Astrocyte (in vitro differentiated cells and primary cell): ENCODE measurements at regions not wholly inside any gene's neighbourhood (a gene's known extent, or its start where the extent isn't known, plus 50 kb on each side); places are given as distances from the start of the nearest gene placed in this dataset.
A peak's percentile ranks its signal among the peaks of the same experiment; 100 is the strongest.

Experiments
- DNase-seq: peaks from one replicate; pipeline ENCODE4 v3.0.0-alpha.2; 2010; ENCODE audit warnings: low read depth
- FAIRE-seq: peaks from 2 replicates; lab custom pipeline; 2011; peaks lifted over from hg19 to GRCh38; lab: Jason Lieb, UNC
- H2AFZ ChIP-seq: 2 replicates; pipeline ENCODE4 v1.6.0; 2012; ENCODE audit warnings: low read depth, low read length, inconsistent platforms
- H3K27ac ChIP-seq: 2 replicates; pipeline ENCODE4 v1.5.1; 2011; ENCODE audit warnings: low read depth, low read length, inconsistent platforms
- H3K27me3 ChIP-seq: 2 replicates; pipeline ENCODE4 v1.6.0; 2011; ENCODE audit warnings: low read length, inconsistent platforms; ENCODE audit not compliant: insufficient read depth
- H3K36me3 ChIP-seq: 2 replicates; pipeline ENCODE4 v1.5.1; 2011; ENCODE audit warnings: low read length, inconsistent platforms; ENCODE audit not compliant: insufficient read depth
- H3K4me1 ChIP-seq: 2 replicates; pipeline ENCODE4 v1.5.1; 2011; ENCODE audit warnings: low read length, inconsistent platforms; ENCODE audit not compliant: insufficient read depth
- H3K4me2 ChIP-seq: 2 replicates; pipeline ENCODE4 v1.6.0; 2012; ENCODE audit warnings: low read length, inconsistent platforms
- H3K4me3 ChIP-seq: 2 replicates; pipeline ENCODE4 v1.5.1; 2011; ENCODE audit warnings: low read depth, mild to moderate bottlenecking, low read length, inconsistent platforms; ENCODE audit not compliant: insufficient read depth
- H3K79me2 ChIP-seq: 2 replicates; pipeline ENCODE4 v1.6.0; 2012; ENCODE audit warnings: mild to moderate bottlenecking, low read length, inconsistent platforms; ENCODE audit not compliant: insufficient read depth
- H3K9ac ChIP-seq: 2 replicates; pipeline ENCODE4 v1.6.0; 2012; ENCODE audit warnings: mild to moderate bottlenecking, low read length, inconsistent platforms
- H3K9me3 ChIP-seq: 2 replicates; pipeline ENCODE4 v1.5.1; 2012; ENCODE audit warnings: low read depth, mild to moderate bottlenecking, low read length, inconsistent platforms; ENCODE audit not compliant: insufficient read depth
- H4K20me1 ChIP-seq: 2 replicates; pipeline ENCODE4 v1.6.0; 2012; ENCODE audit warnings: low read length, inconsistent platforms; ENCODE audit not compliant: insufficient read depth
- H3K27ac Mint-ChIP-seq: one replicate; pipeline ENCODE4 v1.8.0; 2021; ENCODE audit warnings: mild to moderate bottlenecking, mixed read lengths; ENCODE audit not compliant: unreplicated experiment
- H3K27me3 Mint-ChIP-seq: one replicate; pipeline ENCODE4 v1.8.0; 2021; ENCODE audit warnings: low read depth, mixed read lengths; ENCODE audit not compliant: unreplicated experiment
- H3K36me3 Mint-ChIP-seq: one replicate; pipeline ENCODE4 v1.8.0; 2021; ENCODE audit warnings: low read depth, mixed read lengths; ENCODE audit not compliant: unreplicated experiment
- H3K4me1 Mint-ChIP-seq: one replicate; pipeline ENCODE4 v1.8.0; 2021; ENCODE audit warnings: low read depth, mixed read lengths; ENCODE audit not compliant: unreplicated experiment
- H3K4me3 Mint-ChIP-seq: one replicate; pipeline ENCODE4 v1.8.0; 2021; ENCODE audit warnings: mild to moderate bottlenecking, moderate library complexity, mixed read lengths; ENCODE audit not compliant: unreplicated experiment
- H3K9me3 Mint-ChIP-seq: one replicate; pipeline ENCODE4 v1.8.0; 2021; ENCODE audit warnings: mild to moderate bottlenecking, mixed read lengths; ENCODE audit not compliant: unreplicated experiment
- CTCF ChIP-seq: IDR thresholded peaks from 2 replicates; pipeline ENCODE4 v1.5.1; 2011; ENCODE audit warnings: low read depth, mild to moderate bottlenecking, inconsistent platforms, low read length, moderate library complexity; ENCODE audit not compliant: insufficient read depth
- EZH2 ChIP-seq: IDR thresholded peaks from 2 replicates; pipeline ENCODE4 v1.6.1; 2012; ENCODE audit warnings: mild to moderate bottlenecking, low read length, inconsistent platforms; ENCODE audit not compliant: insufficient read depth

- no peaks in the 10 kb centered on the region for H3K36me3 Mint-ChIP-seq
- no peaks in the 10 kb centered on the region for H3K4me1 Mint-ChIP-seq
- no peak overlapping the region for H3K4me3 ChIP-seq
- H3K79me2 ChIP-seq, result no peaks in the 10 kb centered on the region
- H2AFZ ChIP-seq, result no peak overlapping the region
- no peaks in the 10 kb centered on the region for H3K9me3 ChIP-seq
- no peaks in the 10 kb centered on the region for H3K9me3 Mint-ChIP-seq
- no peaks in the 10 kb centered on the region for H3K27me3 Mint-ChIP-seq
- DNase-seq, result no peak
- H4K20me1 ChIP-seq, result no peaks in the 10 kb centered on the region
- no peak overlapping the region for H3K9ac ChIP-seq
- no peak overlapping the region for H3K27ac ChIP-seq
- no peaks in the 10 kb centered on the region for H3K36me3 ChIP-seq
- H3K27me3 ChIP-seq, result no peaks in the 10 kb centered on the region
- H3K27ac Mint-ChIP-seq, result no peak overlapping the region
- no peak overlapping the region for H3K4me2 ChIP-seq
- H3K4me1 ChIP-seq, result no peaks in the 10 kb centered on the region
- peak; percentile 26 for FAIRE-seq
- TF ChIP-seq CTCF (no peak), EZH2 (no peak)
- no peak overlapping the region for H3K4me3 Mint-ChIP-seq
Observed at GRCh38 chrX:113933931-113934330, 650.0 kb upstream of the HTR2C start.

GRCh38 chrX:113929004-113929403, 654.9 kb upstream of the HTR2C start:
- no peak overlapping the region for H3K4me3 ChIP-seq
- DNase-seq (peak; percentile 5), FAIRE-seq (peak; percentile 98)
- no peaks in the 10 kb centered on the region for H3K79me2 ChIP-seq
- no peaks in the 10 kb centered on the region for H4K20me1 ChIP-seq
- no peak overlapping the region for H2AFZ ChIP-seq
- no peak overlapping the region for H3K27ac ChIP-seq
- Mint-ChIP-seq H3K4me3 (no peak overlapping the region), H3K27me3 (no peaks in the 10 kb centered on the region), H3K4me1 (no peaks in the 10 kb centered on the region), H3K36me3 (no peaks in the 10 kb centered on the region), H3K27ac (no peak overlapping the region), H3K9me3 (no peaks in the 10 kb centered on the region)
- TF ChIP-seq EZH2 (no peak), CTCF (peak; percentile 32)
- no peaks in the 10 kb centered on the region for H3K36me3 ChIP-seq
- no peak overlapping the region for H3K9ac ChIP-seq
- H3K27me3 ChIP-seq, result no peaks in the 10 kb centered on the region
- no peak overlapping the region for H3K4me2 ChIP-seq
- H3K4me1 ChIP-seq, result no peaks in the 10 kb centered on the region
- no peaks in the 10 kb centered on the region for H3K9me3 ChIP-seq

- TF ChIP-seq CTCF (no peak), EZH2 (no peak)
- Mint-ChIP-seq H3K27ac (no peak overlapping the region), H3K36me3 (no peaks in the 10 kb centered on the region), H3K27me3 (no peaks in the 10 kb centered on the region), H3K9me3 (no peaks in the 10 kb centered on the region), H3K4me1 (no peaks in the 10 kb centered on the region), H3K4me3 (no peak overlapping the region)
- Histone ChIP-seq H4K20me1 (no peaks in the 10 kb centered on the region), H3K36me3 (no peaks in the 10 kb centered on the region), H2AFZ (no peak overlapping the region), H3K4me3 (no peak overlapping the region), H3K9ac (no peak overlapping the region), H3K4me1 (no peaks in the 10 kb centered on the region), H3K27ac (no peak overlapping the region), H3K27me3 (no peaks in the 10 kb centered on the region), H3K4me2 (no peak overlapping the region), H3K79me2 (no peaks in the 10 kb centered on the region), H3K9me3 (no peaks in the 10 kb centered on the region)
- DNase-seq, result peak; percentile 14
- peak; percentile 93 for FAIRE-seq
Observed at GRCh38 chrX:113920661-113921060, 663.2 kb upstream of the HTR2C start.
